Neural cell (in vitro differentiated cells): ENCODE measurements at regions not wholly inside any gene's neighbourhood (a gene's known extent, or its start where the extent isn't known, plus 50 kb on each side); places are given as distances from the start of the nearest gene placed in this dataset.

ENCODE experiments used
- H2AFZ ChIP-seq: fragments of 200-600, 300-800 bp; sonication (generic), shearing (Covaris generic); 2 replicates; pipeline ENCODE4 v1.6.0; 2014; ENCODE audit warnings: low read depth, mild to moderate bottlenecking, antibody characterized with exemption, low read length, moderate library complexity
- H3F3A ChIP-seq: fragments of 200-600 bp; shearing (Covaris generic); 2 replicates; pipeline ENCODE4 v1.6.1; 2016; ENCODE audit warnings: mild to moderate bottlenecking, moderate library complexity, mixed read lengths, antibody characterized with exemption, low read length; ENCODE audit not compliant: insufficient read depth, poor library complexity, severe bottlenecking
- H3K27ac ChIP-seq: fragments of 200-600, 300-800 bp; sonication (generic), shearing (Covaris generic); 2 replicates; pipeline ENCODE4 v1.5.1; 2014; ENCODE audit warnings: mild to moderate bottlenecking, low read length, moderate library complexity
- H3K27me3 ChIP-seq: fragments of 300-800, 200-600 bp; sonication (generic), shearing (Covaris generic); 2 replicates; pipeline ENCODE4 v1.6.0; 2014; ENCODE audit warnings: mild to moderate bottlenecking, low read depth, low read length, moderate library complexity; ENCODE audit not compliant: insufficient read depth
- H3K36me3 ChIP-seq: fragments of 300-800, 200-600 bp; sonication (generic), shearing (Covaris generic); 2 replicates; pipeline ENCODE4 v1.5.1; 2014; ENCODE audit warnings: mild to moderate bottlenecking, antibody characterized with exemption, low read length, moderate library complexity; ENCODE audit not compliant: insufficient read depth
- H3K4me2 ChIP-seq: fragments of 300-800, 200-600 bp; sonication (generic), shearing (Covaris generic); 2 replicates; pipeline ENCODE4 v1.6.0; 2014; ENCODE audit warnings: mild to moderate bottlenecking, low read length
- H3K4me3 ChIP-seq: fragments of 300-800, 200-600 bp; sonication (generic), shearing (Covaris generic); 2 replicates; pipeline ENCODE4 v1.5.1; 2014; ENCODE audit warnings: mild to moderate bottlenecking, low read length, moderate library complexity
- H3K79me2 ChIP-seq: fragments of 200-600 bp; shearing (Covaris generic); replicated peaks from 2 replicates; pipeline ENCODE4 v1.6.0; 2014; ENCODE audit warnings: mild to moderate bottlenecking, low read length, moderate library complexity; ENCODE audit not compliant: insufficient read depth
- H3K9ac ChIP-seq: fragments of 300-800, 200-600 bp; sonication (generic), shearing (Covaris generic); 2 replicates; pipeline ENCODE4 v1.6.1; 2016; ENCODE audit warnings: mild to moderate bottlenecking, low read length, mixed read lengths
- H3K9me2 ChIP-seq: fragments of 200-600 bp; shearing (Covaris generic); 2 replicates; pipeline ENCODE4 v1.6.1; 2016; ENCODE audit warnings: mild to moderate bottlenecking, low read length, mixed read lengths; ENCODE audit not compliant: insufficient read depth
- H3K9me3 ChIP-seq: fragments of 200-600, 300-800 bp; sonication (generic), shearing (Covaris generic); 2 replicates; pipeline ENCODE4 v1.6.1; 2016; ENCODE audit warnings: mild to moderate bottlenecking, mixed run types, low read length, moderate library complexity, mixed read lengths
- H4K20me1 ChIP-seq: fragments of 200-600 bp; shearing (Covaris generic); 2 replicates; pipeline ENCODE4 v1.6.1; 2016; ENCODE audit warnings: mild to moderate bottlenecking, mixed run types; ENCODE audit not compliant: insufficient read depth
- CTCF ChIP-seq: fragments of 450-650 bp; IDR thresholded peaks from 2 replicates; pipeline ENCODE4 v1.5.1; 2014; ENCODE audit warnings: antibody characterized with exemption, mild to moderate bottlenecking, moderate library complexity; ENCODE audit not compliant: poor library complexity, severe bottlenecking
- EP300 ChIP-seq: fragments of 450-650 bp; conservative IDR thresholded peaks from 2 replicates; pipeline ENCODE4 v1.6.1; 2014; ENCODE audit warnings: antibody characterized with exemption, mild to moderate bottlenecking, moderate library complexity; ENCODE audit not compliant: poor library complexity, severe bottlenecking
- EZH2 ChIP-seq: fragments of 200-600, 300-800 bp; shearing (Covaris generic), sonication (generic); IDR thresholded peaks from 2 replicates; pipeline ENCODE4 v1.6.1; 2014; ENCODE audit warnings: antibody characterized with exemption, low read length, borderline replicate concordance, mild to moderate bottlenecking; ENCODE audit not compliant: insufficient read depth, poor library complexity, severe bottlenecking
- MXI1 ChIP-seq: fragments of 450-650 bp; conservative IDR thresholded peaks from 2 replicates; pipeline ENCODE4 v1.6.1; 2014; ENCODE audit warnings: antibody characterized with exemption, mild to moderate bottlenecking; ENCODE audit not compliant: poor library complexity, severe bottlenecking
- POLR2AphosphoS5 ChIP-seq: IDR thresholded peaks from 2 replicates; pipeline ENCODE4 v1.6.1; 2012
- RAD21 ChIP-seq: fragments of 450-650 bp; conservative IDR thresholded peaks from 2 replicates; pipeline ENCODE4 v1.6.1; 2014; ENCODE audit warnings: antibody characterized with exemption, mild to moderate bottlenecking, moderate library complexity
- SMC3 ChIP-seq: fragments of 450-650 bp; conservative IDR thresholded peaks from 2 replicates; pipeline ENCODE4 v1.6.1; 2014; ENCODE audit warnings: antibody characterized with exemption, mild to moderate bottlenecking, moderate library complexity; ENCODE audit not compliant: poor library complexity
- TAF1 ChIP-seq: IDR thresholded peaks from 2 replicates; pipeline ENCODE4 v1.6.1; 2012; ENCODE audit warnings: low read depth
- TF ChIP-seq, protein P1 (sequence below): IDR thresholded peaks from 2 replicates; pipeline ENCODE4 v1.6.1; 2012; ENCODE audit warnings: borderline replicate concordance

DNA sequence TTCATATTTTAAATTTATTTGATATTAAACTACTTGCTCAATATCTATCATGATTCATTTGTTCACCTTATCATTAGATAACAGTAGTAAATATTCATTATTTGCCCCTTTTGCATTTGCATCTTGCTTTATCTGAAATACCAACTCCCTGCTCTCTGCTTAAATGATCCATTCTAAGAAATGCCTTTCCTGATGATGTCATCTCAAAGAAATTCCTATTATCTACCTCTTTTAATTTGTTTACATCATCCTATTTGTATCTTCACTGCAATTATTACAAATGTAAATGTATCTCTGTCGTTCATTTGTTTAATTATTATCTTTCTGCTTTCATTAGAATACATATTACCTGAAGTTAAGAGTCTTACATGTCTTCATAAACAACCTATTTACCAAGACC, 549.9 kb downstream of the CBLN2 start:
- no peak overlapping the region for H2AFZ ChIP-seq
- no peak overlapping the region for H3K9ac ChIP-seq
- no peaks in the 10 kb centered on the region for H3K36me3 ChIP-seq
- no peak overlapping the region for H3K4me2 ChIP-seq
- H4K20me1 ChIP-seq = no peaks in the 10 kb centered on the region
- no peak overlapping the region for H3K4me3 ChIP-seq
- TF ChIP-seq CTCF (no peak), SMC3 (no peak)
- no peak overlapping the region for H3K27ac ChIP-seq
- H3K27me3 ChIP-seq = no peaks in the 10 kb centered on the region
- no peaks in the 10 kb centered on the region for H3K79me2 ChIP-seq
- H3F3A ChIP-seq = no peaks in the 10 kb centered on the region
- no peaks in the 10 kb centered on the region for H3K9me2 ChIP-seq
- no peaks in the 10 kb centered on the region for H3K9me3 ChIP-seq

GRCh38 chr18:71989616-71990015, 554.5 kb downstream of the CBLN2 start:
- H4K20me1 ChIP-seq = no peaks in the 10 kb centered on the region
- no peak overlapping the region for H3K27ac ChIP-seq
- no peaks in the 10 kb centered on the region for H3K9me2 ChIP-seq
- H3K36me3 ChIP-seq = no peaks in the 10 kb centered on the region
- no peaks in the 10 kb centered on the region for H3K27me3 ChIP-seq
- H3K4me3 ChIP-seq = no peak overlapping the region
- H2AFZ ChIP-seq = no peak overlapping the region
- no peaks in the 10 kb centered on the region for H3K9me3 ChIP-seq
- TF ChIP-seq POLR2AphosphoS5 = no peak
- TF ChIP-seq, protein P1, sequence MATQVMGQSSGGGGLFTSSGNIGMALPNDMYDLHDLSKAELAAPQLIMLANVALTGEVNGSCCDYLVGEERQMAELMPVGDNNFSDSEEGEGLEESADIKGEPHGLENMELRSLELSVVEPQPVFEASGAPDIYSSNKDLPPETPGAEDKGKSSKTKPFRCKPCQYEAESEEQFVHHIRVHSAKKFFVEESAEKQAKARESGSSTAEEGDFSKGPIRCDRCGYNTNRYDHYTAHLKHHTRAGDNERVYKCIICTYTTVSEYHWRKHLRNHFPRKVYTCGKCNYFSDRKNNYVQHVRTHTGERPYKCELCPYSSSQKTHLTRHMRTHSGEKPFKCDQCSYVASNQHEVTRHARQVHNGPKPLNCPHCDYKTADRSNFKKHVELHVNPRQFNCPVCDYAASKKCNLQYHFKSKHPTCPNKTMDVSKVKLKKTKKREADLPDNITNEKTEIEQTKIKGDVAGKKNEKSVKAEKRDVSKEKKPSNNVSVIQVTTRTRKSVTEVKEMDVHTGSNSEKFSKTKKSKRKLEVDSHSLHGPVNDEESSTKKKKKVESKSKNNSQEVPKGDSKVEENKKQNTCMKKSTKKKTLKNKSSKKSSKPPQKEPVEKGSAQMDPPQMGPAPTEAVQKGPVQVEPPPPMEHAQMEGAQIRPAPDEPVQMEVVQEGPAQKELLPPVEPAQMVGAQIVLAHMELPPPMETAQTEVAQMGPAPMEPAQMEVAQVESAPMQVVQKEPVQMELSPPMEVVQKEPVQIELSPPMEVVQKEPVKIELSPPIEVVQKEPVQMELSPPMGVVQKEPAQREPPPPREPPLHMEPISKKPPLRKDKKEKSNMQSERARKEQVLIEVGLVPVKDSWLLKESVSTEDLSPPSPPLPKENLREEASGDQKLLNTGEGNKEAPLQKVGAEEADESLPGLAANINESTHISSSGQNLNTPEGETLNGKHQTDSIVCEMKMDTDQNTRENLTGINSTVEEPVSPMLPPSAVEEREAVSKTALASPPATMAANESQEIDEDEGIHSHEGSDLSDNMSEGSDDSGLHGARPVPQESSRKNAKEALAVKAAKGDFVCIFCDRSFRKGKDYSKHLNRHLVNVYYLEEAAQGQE = no peak
- TF ChIP-seq TAF1 = no peak
- TF ChIP-seq EZH2 = no peak
- no peak for TF ChIP-seq RAD21
- TF ChIP-seq MXI1 = no peak
- no peak for TF ChIP-seq CTCF
- TF ChIP-seq SMC3 = no peak
- TF ChIP-seq EP300 = no peak
- H3K79me2 ChIP-seq = no peaks in the 10 kb centered on the region
- no peaks in the 10 kb centered on the region for H3F3A ChIP-seq
- no peak overlapping the region for H3K4me2 ChIP-seq
- H3K9ac ChIP-seq = no peak overlapping the region
